GM12891 (cell line): ENCODE measurements at regions not wholly inside any gene's neighbourhood (a gene's known extent, or its start where the extent isn't known, plus 50 kb on each side); places are given as distances from the start of the nearest gene placed in this dataset.

Source experiments
- POLR2A ChIP-seq: IDR thresholded peaks from 2 replicates; pipeline ENCODE4 v1.6.1; 2011; ENCODE audit warnings: low read depth, low read length, control low read depth
- POLR2AphosphoS5 ChIP-seq: IDR thresholded peaks from 2 replicates; pipeline ENCODE4 v1.6.1; 2011; ENCODE audit warnings: low read depth, low read length, control low read depth
- SPI1 ChIP-seq: IDR thresholded peaks from 2 replicates; pipeline ENCODE4 v1.6.1; 2011; ENCODE audit warnings: low read depth, low read length, control low read depth
- TAF1 ChIP-seq: IDR thresholded peaks from 2 replicates; pipeline ENCODE4 v1.6.1; 2011; ENCODE audit warnings: low read depth, low read length, control low read depth

DNA sequence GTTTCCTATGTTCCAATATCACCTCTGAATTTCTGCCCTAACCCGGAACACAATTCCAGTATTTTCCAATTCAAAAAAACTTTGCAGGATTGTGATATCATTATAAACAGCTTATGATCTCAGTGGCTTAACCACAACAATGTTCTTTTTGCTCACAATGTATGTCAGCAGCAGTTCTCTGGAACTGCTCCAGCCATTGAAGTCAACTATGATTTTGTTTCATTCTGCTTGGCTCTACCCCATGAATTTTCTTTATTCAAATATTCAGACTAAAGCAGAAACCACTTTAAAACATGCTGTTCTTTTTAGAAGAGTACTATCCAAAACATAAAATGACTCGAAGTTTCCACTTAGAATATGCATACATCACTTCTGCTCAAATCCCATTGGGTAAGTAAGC, 1611.1 kb downstream of the ARAP2 start:
- TF ChIP-seq SPI1 (no peak), POLR2AphosphoS5 (no peak), POLR2A (no peak), TAF1 (no peak)
